ENCODE measurements at regions not wholly inside any gene's neighbourhood (a gene's known extent, or its start where the extent isn't known, plus 50 kb on each side); places are given as distances from the start of the nearest gene placed in this dataset.

DNA sequence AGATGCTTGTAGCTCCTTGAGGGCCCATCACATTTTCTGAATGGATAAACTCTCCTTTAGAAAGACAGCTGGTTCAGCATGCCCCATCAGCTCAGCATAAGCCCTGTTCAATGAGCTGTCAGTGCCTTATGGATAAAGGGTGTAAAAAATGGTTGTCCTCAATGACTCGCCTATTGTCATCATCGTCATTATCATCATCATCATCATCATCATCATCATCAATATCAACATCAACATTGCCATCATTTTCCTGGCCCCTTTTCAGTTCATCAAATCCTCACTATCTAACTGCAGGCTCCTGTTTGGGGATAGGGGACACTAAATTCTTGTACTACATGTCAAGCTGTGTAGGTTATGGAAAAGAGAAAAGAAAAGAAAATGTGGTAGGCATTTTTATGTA is 310.7 kb upstream of the MTNR1B start:
- no peak overlapping the region for H3K27ac ChIP-seq
- TF ChIP-seq, protein P1, sequence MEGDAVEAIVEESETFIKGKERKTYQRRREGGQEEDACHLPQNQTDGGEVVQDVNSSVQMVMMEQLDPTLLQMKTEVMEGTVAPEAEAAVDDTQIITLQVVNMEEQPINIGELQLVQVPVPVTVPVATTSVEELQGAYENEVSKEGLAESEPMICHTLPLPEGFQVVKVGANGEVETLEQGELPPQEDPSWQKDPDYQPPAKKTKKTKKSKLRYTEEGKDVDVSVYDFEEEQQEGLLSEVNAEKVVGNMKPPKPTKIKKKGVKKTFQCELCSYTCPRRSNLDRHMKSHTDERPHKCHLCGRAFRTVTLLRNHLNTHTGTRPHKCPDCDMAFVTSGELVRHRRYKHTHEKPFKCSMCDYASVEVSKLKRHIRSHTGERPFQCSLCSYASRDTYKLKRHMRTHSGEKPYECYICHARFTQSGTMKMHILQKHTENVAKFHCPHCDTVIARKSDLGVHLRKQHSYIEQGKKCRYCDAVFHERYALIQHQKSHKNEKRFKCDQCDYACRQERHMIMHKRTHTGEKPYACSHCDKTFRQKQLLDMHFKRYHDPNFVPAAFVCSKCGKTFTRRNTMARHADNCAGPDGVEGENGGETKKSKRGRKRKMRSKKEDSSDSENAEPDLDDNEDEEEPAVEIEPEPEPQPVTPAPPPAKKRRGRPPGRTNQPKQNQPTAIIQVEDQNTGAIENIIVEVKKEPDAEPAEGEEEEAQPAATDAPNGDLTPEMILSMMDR (IDR thresholded peaks at IDR 0.05; ENCODE audit: low read depth, low read length, missing control alignments), result no peak
- H3K27me3 ChIP-seq (replicated peaks), result no peaks in the 10 kb centered on the region
- H3K36me3 ChIP-seq (replicated peaks), result no peaks in the 10 kb centered on the region
- no peak overlapping the region for H3K4me3 ChIP-seq (ENCODE audit: low read depth, low read length)
- in situ Hi-C loops (cut with HindIII; ENCODE audit: low pct_ligation_motif_present, low sequenced_read_pairs), result no loop called here
- DNase-seq, result no peak

DNA sequence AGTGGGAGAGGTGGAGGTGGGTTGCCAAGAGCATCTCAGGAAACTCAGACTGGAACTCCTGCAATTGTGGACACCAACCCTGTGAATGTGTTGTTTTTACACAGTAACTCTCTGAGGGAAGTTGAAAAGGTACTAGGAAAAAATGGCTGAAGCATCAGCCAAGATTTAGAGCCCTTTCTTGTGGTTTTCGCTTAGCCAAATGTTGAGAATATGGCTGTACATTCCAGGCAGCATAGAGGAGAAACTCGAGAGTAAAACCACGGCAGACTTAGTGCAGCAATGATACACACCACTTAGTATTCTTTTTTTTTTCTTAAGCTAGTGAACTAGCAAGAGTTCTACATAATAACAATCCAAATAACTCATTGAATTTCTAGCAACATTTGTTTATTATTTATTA is 309.7 kb upstream of the MTNR1B start:
- DNase-seq, result no peak
- in situ Hi-C loops (cut with HindIII; ENCODE audit: low pct_ligation_motif_present, low sequenced_read_pairs), result no loop called here
- no peaks in the 10 kb centered on the region for H3K27me3 ChIP-seq (replicated peaks)
- H3K36me3 ChIP-seq (replicated peaks), result no peaks in the 10 kb centered on the region
- no peak overlapping the region for H3K4me3 ChIP-seq (ENCODE audit: low read depth, low read length)
- TF ChIP-seq, protein P1 (IDR thresholded peaks at IDR 0.05; ENCODE audit: low read depth, low read length, missing control alignments), result no peak
- no peak overlapping the region for H3K27ac ChIP-seq

GRCh38 chr11:92662601-92663360 is 306.7 kb upstream of the MTNR1B start:
- no peak overlapping the region for H3K4me3 ChIP-seq (ENCODE audit: low read depth, low read length)
- in situ Hi-C loops (cut with HindIII; ENCODE audit: low pct_ligation_motif_present, low sequenced_read_pairs), result no loop called here
- no peaks in the 10 kb centered on the region for H3K27me3 ChIP-seq (replicated peaks)
- DNase-seq, result peak; percentile 27
- TF ChIP-seq, protein P1 (IDR thresholded peaks at IDR 0.05; ENCODE audit: low read depth, low read length, missing control alignments), result no peak
- no peak overlapping the region for H3K27ac ChIP-seq
- H3K36me3 ChIP-seq (replicated peaks), result no peaks in the 10 kb centered on the region

GRCh38 chr11:92663539-92663938 is 305.9 kb upstream of the MTNR1B start:
- Histone ChIP-seq H3K27ac (no peak overlapping the region), H3K36me3 (replicated peaks) (no peaks in the 10 kb centered on the region), H3K4me3 (ENCODE audit: low read depth, low read length) (no peak overlapping the region), H3K27me3 (replicated peaks) (no peaks in the 10 kb centered on the region)
- DNase-seq, result peak; percentile 26
- TF ChIP-seq, protein P1 (IDR thresholded peaks at IDR 0.05; ENCODE audit: low read depth, low read length, missing control alignments), result no peak
- in situ Hi-C loops (cut with HindIII; ENCODE audit: low pct_ligation_motif_present, low sequenced_read_pairs), result no loop called here

DNA sequence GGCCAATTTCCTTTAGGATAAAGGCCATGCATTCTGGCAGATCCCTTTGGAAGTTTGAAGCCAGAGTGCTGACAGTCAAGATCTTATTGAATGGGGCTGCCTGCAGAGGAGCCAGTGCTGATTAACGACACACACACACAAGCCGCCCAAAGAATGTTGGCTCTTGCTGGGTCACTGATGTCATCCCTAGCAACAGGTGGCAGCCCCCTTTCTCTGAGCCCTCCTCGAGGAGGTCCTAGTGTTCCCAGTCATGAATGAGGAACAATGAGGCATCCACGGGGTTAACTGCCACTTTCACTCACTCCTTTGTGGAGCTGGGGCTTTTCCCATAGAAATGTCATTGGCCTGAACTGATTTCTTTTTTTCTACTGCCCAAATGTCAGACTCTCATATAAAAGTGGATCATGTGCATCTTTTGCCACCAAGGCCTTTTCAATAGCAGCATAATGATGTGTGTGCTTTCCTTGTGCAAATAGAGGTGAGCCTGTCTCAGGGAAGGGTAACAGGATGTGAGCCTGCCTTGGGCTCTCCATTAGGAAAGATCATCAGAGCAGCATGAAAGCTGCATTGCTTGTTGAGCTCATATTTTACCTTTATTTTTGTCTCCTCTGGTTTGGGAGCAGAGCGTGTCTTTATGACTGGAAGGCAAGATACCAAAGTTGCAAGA is 301.8 kb upstream of the MTNR1B start:
- in situ Hi-C loops (cut with HindIII; ENCODE audit: low pct_ligation_motif_present, low sequenced_read_pairs), result no loop called here
- Histone ChIP-seq H3K27me3 (replicated peaks) (no peaks in the 10 kb centered on the region), H3K36me3 (replicated peaks) (no peaks in the 10 kb centered on the region), H3K27ac (no peak overlapping the region), H3K4me3 (ENCODE audit: low read depth, low read length) (no peak overlapping the region)
- no peak for DNase-seq
- TF ChIP-seq, protein P1 (IDR thresholded peaks at IDR 0.05; ENCODE audit: low read depth, low read length, missing control alignments), result no peak

Data from brain microvascular endothelial cell (primary cell).